ENCODE measurements at regions not wholly inside any gene's neighbourhood (a gene's known extent, or its start where the extent isn't known, plus 50 kb on each side); places are given as distances from the start of the nearest gene placed in this dataset.

GRCh38 chr7:15094989-15095388 is 192.4 kb upstream of the DGKB start:
- DNase-seq (ENCODE audit: low spot score): no peak
- Histone ChIP-seq H3K27ac (ENCODE audit: low read depth in 1 of 2, low read length in 2 of 2) (no peak overlapping the region), H3K27me3 (ENCODE audit: control insufficient read depth in 4 of 4, insufficient read depth in 4 of 4, low read length in 3 of 4) (no peaks in the 10 kb centered on the region), H3K9ac (ENCODE audit: low read depth in 1 of 2, low read length in 2 of 2) (no peak overlapping the region), H3K36me3 (ENCODE audit: control insufficient read depth in 4 of 4, insufficient read depth in 3 of 4, low read depth in 1 of 4, low read length in 3 of 4) (no peaks in the 10 kb centered on the region), H3K4me1 (ENCODE audit: control insufficient read depth in 4 of 4, insufficient read depth in 4 of 4, low read length in 3 of 4) (no peaks in the 10 kb centered on the region), H3K9me3 (ENCODE audit: control insufficient read depth in 4 of 4, low read length in 3 of 4) (no peaks in the 10 kb centered on the region), H3K4me3 (ENCODE audit: low read depth in 1 of 3, low read length in 3 of 3) (no peak overlapping the region)
- 98% methylated on average over 1 of the region's 1 CpG for WGBS
- no peak for TF ChIP-seq HNF4A (conservative IDR thresholded peaks at IDR 0.05)
- no peak for TF ChIP-seq ATF3 (IDR thresholded peaks at IDR 0.05)
- no peak for TF ChIP-seq TAF1 (conservative IDR thresholded peaks at IDR 0.05)
- TF ChIP-seq FOXA2 (IDR thresholded peaks at IDR 0.05): no peak
- no peak for TF ChIP-seq FOXA1 (IDR thresholded peaks at IDR 0.05)
- TF ChIP-seq JUND (IDR thresholded peaks at IDR 0.05): no peak
- TF ChIP-seq RAD21 (IDR thresholded peaks at IDR 0.05): no peak
- no peak for TF ChIP-seq GABPA (IDR thresholded peaks at IDR 0.05 in 1 of 2, conservative IDR thresholded peaks at IDR 0.05 in 1 of 2)
- TF ChIP-seq MAX (IDR thresholded peaks at IDR 0.05): no peak
- no peak for TF ChIP-seq EGR1 (IDR thresholded peaks at IDR 0.05; ENCODE audit: low read depth in 2 of 2)
- no peak for TF ChIP-seq YY1 (IDR thresholded peaks at IDR 0.05)
- no peak for TF ChIP-seq REST (IDR thresholded peaks at IDR 0.05)
- TF ChIP-seq CTCF (IDR thresholded peaks at IDR 0.05; ENCODE audit: low read depth, low read length, missing input control): no peak
- no peak for TF ChIP-seq ZBTB33 (IDR thresholded peaks at IDR 0.05)

GRCh38 chr7:15087771-15088170 is 185.2 kb upstream of the DGKB start:
- no peak for DNase-seq (ENCODE audit: low spot score)
- H3K27ac ChIP-seq (ENCODE audit: low read depth in 1 of 2, low read length in 2 of 2): no peak overlapping the region
- no peak overlapping the region for H3K9ac ChIP-seq (ENCODE audit: low read depth in 1 of 2, low read length in 2 of 2)
- H3K4me1 ChIP-seq (ENCODE audit: control insufficient read depth in 4 of 4, insufficient read depth in 4 of 4, low read length in 3 of 4): no peaks in the 10 kb centered on the region
- no peaks in the 10 kb centered on the region for H3K9me3 ChIP-seq (ENCODE audit: control insufficient read depth in 4 of 4, low read length in 3 of 4)
- no peaks in the 10 kb centered on the region for H3K27me3 ChIP-seq (ENCODE audit: control insufficient read depth in 4 of 4, insufficient read depth in 4 of 4, low read length in 3 of 4)
- H3K36me3 ChIP-seq (ENCODE audit: control insufficient read depth in 4 of 4, insufficient read depth in 3 of 4, low read depth in 1 of 4, low read length in 3 of 4): no peaks in the 10 kb centered on the region
- 85% methylated on average over 4 of the region's 4 CpGs for WGBS
- H3K4me3 ChIP-seq (ENCODE audit: low read depth in 1 of 3, low read length in 3 of 3): no peak overlapping the region
- TF ChIP-seq CTCF (IDR thresholded peaks at IDR 0.05; ENCODE audit: low read depth, low read length, missing input control): no peak
- no peak for TF ChIP-seq JUND (IDR thresholded peaks at IDR 0.05)
- no peak for TF ChIP-seq YY1 (IDR thresholded peaks at IDR 0.05)
- TF ChIP-seq TAF1 (conservative IDR thresholded peaks at IDR 0.05): no peak
- TF ChIP-seq HNF4A (conservative IDR thresholded peaks at IDR 0.05): no peak
- TF ChIP-seq MAX (IDR thresholded peaks at IDR 0.05): no peak
- no peak for TF ChIP-seq SP1 (IDR thresholded peaks at IDR 0.05)
- no peak for TF ChIP-seq FOXA2 (IDR thresholded peaks at IDR 0.05)
- TF ChIP-seq ZBTB33 (IDR thresholded peaks at IDR 0.05): no peak
- TF ChIP-seq ATF3 (IDR thresholded peaks at IDR 0.05): no peak
- TF ChIP-seq NR2F2 (IDR thresholded peaks at IDR 0.05): no peak
- no peak for TF ChIP-seq RXRA (IDR thresholded peaks at IDR 0.05)
- no peak for TF ChIP-seq HNF4G (IDR thresholded peaks at IDR 0.05)
- no peak for TF ChIP-seq RAD21 (IDR thresholded peaks at IDR 0.05)
